NCI-H526 treated with DMSO at 0.1 percent for 48 hours (cell line): ENCODE measurements at regions not wholly inside any gene's neighbourhood (a gene's known extent, or its start where the extent isn't known, plus 50 kb on each side); places are given as distances from the start of the nearest gene placed in this dataset.

Experiments used
- DNase-seq: peaks from one replicate; lab custom pipeline; 2025; lab: John Stamatoyannopoulos, UW

DNA sequence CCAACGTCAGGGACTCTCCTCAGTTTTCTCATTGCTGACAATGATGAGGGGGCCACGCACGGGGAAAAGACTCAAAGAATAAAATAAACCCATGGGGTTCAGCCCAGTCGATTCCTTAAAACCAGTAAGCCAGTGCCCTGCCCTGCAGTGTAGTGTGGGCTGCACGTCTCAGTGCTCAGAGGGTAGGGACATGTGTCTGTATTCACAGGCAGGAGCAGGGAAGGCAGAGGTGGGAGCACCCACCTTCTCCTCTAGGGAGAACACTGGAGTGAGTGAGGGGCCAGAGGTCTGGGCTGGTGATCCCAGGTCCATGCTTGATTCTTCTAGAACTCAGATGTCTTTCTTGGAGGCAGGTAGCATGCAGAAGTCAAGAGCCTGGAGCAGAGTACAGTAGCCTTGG is 303.6 kb downstream of the MATN1 start:
- no peak for DNase-seq

DNA sequence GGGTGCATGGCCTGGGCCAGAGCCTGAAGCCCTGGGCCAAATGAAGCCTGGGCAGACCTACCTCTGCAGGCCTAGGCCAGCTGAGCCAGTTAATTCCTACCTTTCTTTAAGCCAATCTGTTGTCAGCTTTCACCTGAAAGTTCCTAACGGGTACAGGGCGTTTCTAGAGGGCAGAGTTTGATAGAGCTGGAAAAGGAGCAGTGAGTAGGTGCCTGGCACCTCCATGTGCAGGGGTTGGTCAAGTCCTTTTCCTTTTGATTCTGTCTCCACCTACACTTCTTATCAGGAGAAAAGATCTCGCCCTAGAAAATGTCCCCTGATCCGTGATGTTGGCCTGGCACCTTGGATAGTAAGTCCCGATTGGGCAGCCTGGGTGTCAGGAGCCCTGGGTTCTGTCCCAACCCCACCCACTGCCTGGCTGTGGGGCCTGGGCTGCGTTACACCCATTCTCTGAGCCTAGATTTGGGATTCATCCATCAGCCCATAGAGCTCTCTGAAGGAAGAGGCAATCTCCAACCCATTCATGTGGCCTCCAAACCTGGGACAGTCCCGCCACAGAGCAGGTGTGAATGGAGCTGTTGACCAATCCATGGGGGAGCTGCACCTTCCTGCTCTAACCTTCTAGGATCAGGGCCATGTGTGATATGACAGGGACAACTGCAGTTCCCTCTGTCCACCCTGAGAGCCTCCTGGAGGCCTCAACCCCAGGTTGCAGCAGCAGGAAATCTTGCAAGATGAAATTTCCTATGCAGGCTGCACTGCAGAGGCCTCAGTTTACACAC is 304.3 kb downstream of the MATN1 start:
- DNase-seq: no peak

DNA sequence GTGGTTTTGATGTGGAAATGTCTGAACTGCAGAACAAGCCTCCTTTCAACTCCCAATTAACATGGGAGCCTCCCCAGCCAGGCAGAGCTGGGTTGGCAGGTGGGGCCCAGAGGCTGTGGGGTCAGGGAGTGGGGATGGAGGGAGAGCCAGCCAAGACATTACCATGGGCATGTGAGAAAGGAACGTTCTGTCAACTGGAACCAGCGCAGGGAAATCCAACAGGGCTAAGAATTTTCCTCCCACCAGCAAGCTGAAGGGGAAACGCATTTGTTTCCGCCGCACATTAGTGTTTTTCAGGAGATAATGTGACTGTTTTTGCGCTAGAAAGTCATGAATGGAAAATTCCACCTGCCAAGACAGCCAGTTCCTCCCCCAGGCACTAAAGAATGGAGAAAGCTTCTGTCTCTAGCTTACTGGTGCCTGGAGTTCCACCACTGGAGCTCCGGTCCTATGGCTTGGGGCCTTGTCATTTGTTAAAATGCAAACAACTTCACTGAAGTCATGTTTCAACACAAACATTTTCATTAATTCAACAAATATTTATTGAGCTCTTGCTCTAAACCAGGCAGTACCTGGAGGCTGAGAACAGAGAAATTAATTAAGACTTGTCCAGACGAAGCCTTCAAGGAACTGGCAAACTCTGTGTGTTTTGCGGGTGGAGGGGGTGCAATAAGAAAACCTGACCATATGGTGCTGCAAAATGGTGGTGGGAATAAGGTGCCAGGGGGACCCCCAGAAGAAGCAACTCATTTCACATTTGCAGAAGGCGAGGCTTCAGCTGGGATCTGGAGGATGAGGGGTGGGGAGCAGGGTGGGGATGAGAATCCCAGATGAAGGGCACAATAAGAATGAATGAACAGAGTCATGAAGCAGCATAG is 305.1 kb downstream of the MATN1 start:
- DNase-seq: no peak

DNA sequence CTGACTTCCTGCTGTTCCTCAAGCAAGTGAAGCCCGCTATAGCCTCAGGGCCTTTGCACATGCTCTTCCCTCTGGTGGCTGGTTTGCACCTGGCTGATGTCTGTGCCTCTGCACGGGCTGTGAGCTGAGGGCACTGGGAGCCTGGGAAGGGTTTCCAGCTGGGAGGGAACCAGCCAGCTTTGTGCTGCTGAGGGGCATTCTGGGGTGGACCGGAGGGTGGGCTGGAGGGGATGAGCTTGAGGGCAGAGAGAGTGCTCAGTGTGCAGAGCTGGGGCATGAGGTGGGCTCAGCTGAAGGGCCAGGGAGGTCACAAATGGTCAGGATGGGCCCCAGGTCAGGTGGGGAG is 305.7 kb downstream of the MATN1 start:
- no peak for DNase-seq

DNA sequence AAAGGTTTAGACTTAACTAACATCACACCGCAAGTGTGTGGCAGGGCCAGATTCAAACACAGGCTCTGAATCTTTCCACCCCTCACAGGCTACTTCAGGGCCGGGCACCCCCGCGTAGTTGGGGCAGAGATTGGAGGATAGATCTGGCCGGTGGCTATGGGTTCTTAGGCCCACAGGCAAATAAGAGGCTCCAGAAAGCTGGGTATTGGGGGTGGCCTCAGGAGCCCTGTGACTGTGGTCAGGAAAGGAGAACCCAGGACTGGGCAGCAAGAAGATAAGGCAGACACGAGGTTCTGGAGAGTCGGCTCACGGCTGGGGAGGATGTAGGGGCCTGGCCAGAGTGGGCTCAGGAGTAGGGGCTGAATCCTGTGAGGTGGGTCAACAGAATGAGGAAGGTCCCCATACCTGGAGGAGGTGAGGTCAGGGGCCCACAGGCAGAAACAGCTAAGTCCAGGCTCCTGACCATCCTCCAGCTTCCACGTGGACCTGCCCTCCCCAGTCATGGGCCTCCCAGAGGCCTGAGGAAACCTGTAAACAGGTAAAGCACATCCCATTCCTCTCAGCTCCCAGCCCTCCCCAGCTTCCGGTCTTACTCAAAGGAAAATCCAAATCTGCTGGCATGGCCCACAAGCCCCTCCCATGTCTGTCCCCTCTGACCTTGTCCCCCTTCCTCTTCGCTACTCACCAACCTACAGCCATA is 306.2 kb downstream of the MATN1 start:
- no peak for DNase-seq

DNA sequence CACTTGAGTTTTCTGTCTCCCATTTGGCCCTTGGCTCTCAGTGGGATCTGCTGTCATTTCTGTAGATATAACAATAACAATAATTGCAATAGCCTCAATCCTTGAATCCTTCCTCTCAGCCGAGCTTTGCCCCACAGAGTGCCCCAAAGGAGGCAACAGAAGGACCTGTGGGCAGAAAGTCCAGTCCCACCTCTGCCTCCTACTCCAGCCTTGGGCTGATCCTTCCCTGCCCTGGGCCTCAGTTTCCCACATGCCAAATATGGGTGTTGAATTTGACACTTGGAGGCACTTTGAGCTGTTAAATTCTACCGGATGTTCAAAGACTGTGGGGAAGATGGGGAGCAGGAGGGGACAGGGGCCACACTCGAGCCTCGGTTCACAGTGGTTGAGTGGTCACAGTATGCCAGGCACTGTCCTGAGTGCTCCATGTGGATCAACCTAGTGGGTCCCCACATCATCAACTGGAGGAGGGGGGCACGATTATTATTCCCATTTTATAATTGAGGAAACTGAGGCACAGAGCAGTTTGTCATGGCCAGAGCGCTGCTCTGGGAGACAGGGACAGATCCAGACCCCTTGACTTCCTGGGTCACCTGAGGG is 307.1 kb downstream of the MATN1 start:
- no peak for DNase-seq

DNA sequence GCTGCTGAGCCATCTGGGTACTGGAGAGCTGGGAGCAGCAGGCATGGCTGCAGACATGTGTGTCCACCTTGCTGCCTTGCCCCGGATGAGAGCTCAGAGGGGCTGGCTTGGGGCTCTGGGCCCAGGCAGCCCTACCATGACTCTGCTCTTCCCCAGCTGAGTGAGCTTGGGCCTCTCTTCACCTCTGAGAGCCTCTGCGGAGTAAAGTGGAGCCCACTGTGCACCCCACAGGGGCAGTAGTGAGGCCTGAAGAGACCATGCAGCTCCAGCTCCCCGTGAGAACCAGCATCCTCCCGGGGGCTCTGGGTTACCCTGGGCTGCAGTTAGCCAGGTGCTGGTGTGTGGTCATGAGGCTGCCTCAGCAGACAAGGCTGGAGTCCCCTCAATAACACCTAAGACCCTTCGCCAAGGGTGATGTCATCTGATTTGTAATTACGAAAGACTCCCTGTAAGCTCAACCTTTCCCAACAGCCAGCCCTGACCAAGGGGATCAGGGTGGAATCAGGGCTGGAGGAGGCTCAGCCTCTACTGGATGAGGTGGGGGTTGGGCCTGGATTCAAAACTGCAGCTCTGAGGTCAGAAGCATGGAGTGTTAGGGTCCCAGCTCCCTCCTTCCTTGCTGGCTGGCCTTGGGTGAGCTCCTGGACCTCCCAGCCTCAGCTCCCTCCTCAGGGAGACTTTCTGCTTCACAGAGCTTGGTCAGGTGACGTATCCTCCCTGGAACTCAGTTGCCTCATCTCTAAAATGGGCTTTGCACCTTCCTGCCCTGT is 308.0 kb downstream of the MATN1 start:
- no peak for DNase-seq

DNA sequence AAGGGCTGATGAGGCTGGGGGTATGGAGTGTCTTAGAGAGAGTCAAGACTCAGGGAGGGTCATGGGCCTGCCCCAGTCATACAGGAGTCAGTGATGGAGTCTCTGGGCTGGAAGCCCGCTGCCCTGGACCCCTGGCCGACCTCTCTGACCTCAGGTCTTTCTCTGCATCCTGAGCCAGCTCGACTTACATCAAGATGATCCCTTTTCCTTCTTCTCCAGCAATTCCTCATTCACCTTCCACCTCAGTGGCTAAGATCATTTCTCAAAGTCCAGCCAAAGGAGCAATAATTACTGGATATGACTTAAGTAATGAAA is 308.6 kb downstream of the MATN1 start:
- no peak for DNase-seq

DNA sequence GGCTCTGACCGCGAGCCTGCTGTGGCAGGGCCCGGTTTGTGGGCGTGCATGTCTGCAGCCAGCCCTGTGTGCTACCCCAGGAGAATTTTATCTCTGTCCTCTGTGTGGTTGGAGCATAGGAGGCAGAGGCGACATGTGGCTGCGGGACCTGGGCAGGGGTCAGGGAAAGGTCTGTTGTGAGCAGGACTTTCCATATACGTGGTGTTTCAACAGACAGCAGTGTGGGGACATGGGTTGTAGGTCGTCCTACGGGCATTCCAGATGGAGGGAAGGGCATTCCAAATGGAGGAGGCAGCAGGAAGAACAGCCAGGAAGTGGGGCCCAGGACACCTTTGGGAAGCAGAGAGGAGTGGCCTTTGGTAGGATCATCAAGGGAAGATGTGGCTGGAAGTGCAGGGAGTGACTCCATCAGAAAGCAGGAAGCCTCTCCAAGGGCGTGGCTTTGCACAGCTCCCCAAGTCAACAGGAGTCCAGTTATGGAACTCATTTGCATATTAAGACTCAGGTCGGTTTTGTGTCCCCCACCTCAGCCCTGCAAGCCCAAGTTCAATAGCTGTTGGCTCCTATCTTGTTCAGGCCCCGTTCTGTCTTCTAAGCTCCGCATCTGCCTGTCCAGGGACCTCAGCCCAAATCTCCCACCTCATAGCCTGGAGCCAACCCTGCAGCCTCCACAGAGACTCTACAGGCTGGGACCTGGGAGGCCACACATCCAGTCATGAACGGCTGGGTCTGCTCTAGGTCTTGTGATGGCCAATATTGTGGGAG is 309.1 kb downstream of the MATN1 start:
- DNase-seq: no peak

DNA sequence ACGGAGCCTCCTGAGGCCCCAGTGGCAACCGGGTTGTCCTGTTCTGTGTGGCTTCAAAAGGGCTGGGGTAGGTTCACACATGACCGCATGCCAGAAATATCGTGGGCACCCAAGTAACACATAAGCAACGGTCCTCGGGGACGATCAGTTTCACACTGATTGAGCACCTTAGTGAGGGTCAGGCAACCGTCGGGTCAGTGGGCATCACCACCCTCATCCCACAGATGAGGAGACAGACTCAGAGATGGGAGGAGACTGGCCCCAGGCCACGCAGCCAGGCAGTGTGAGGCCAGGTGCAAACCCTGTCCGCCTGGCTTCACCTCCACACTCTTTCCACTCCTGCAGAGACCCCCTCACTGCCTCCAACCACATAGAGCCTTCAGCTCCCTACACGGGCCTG is 309.8 kb downstream of the MATN1 start:
- DNase-seq: no peak

DNA sequence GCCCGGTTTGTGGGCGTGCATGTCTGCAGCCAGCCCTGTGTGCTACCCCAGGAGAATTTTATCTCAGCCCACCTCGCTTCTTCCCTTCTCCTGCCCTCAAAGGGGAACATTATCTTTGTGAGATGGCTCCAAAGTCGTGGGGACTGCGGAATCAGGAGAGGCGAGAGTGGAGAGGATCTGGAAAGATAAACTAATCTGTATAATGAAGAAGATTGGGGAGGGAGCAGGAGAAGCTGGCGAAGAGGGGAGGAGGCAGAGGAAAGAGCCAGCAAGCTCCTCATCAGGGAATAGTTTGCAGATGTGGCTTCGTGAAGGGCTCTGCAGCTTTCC is 310.3 kb downstream of the MATN1 start:
- no peak for DNase-seq

DNA sequence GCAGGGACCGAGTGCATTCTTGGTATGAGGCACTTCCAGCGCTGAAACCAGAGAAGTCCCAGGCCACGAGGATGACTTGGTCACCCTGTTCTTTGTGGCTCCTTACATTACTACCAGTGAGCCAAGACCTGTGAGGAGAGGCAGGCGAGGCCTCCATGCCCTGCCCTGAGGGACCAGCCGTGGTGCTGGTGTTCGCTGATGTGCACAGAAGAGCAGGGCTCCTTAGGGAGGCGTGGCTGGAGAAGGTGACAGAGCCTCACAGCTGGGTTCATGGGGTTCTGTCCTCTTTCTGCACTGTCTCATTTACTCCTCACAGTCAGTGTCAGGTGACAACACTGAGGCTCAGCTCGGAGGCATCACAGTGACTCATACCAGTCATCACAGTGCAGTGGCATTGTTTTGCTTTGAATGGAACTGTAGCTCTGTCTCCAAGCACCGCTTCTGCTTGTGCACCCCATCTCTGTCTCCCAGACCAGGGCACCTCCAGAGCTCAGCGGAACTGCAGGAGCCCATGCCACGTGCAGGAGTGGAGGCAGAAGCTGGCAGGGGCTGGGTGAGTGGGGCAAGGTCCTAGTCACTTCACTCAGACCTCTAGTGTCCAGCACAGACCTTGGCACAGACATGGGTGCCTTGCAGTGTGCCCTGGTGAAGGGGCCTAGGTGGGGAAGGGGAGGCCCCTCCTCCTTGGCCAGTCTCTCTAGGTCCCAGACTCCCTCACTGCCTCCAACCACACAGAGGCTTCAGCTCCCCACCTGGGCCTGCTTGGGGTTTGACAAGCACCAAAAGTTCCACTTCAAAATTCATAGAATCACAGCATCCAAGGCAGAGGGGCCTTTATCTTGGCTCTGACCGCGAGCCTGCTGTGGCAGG is 310.9 kb downstream of the MATN1 start:
- no peak for DNase-seq

DNA sequence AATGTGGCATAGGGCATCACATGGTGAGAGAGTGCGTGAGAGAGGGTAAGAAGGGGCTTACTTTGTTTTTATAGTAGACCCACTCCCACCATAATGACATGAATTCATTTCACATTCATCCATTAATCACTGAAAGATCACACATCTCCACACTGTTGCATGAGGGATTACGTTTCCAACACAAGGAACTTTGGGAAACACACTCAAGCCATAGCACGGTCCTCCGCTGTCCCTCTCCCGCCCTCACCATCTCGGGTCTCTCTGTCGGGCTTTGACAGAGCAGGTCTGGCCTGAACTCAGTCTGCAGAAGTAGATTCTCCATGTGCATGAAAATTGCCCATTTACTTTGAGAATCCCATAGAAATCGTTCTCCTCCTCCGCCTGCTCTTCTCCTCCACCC is 312.2 kb downstream of the MATN1 start:
- DNase-seq: no peak

DNA sequence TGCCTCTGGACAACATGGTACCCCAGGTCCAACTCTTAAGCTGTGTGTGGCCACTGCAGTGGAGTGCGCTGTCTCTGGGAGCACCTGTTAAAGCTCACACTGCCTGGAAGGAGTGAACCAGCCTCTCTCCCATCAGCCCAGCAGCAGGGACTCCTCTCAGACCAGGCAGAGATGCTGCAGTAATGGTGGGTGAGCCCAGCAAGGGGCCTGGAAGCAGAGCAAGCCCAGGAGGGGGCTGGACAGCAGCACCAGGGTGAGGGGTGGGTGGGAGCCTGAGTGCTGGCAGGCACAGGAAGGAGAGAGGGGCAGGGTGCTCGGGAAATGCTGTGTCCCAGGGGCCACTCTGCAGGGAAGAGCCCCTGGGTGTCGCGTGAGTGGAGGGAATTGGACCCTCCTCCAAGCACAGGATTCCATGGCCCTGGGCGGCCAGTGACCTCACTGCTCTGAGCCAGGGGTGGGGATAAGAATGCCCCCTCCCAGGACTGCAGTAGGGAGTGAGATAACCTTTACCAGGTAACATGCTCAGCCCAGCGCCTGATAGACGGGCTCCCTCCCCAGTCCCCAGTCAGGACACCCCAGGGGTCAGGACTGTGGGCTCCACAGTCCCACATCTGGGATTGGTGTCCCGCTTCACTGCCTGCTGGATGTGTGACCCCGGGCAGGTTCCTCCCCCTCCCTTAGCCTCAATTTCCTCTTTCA is 313.1 kb downstream of the MATN1 start:
- no peak for DNase-seq

DNA sequence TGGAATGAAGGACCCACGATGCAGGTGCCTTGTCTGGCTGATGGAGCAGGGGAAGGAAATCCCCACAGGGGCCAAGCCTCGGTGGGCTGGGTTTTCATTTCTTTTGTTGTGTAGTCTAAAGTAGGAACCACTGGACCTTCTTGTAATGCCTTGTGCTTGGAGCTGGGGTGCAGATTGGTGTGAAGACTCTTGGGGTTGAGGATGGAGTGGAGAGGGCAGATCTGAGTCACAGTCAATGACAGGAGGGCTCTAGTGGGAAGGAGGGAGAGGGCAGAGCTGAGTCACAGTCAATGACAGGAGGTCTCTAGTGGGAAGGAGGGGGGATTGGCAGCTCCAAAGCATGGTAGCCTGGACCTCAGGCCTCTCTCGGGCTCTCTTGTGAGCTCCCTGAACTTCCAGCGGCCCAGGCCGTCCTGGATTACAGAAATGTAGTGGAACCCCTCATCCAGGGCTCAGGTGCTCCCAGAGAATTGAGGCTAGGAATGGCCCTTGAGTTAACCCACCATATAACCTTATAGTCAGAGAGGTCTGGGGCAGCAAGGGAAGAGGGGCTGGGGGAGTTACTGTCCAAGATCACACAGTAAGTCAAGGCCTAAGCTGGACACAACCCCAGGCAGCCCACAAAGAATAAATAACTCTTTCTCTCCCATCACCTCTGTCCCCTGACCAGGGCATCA is 313.8 kb downstream of the MATN1 start:
- no peak for DNase-seq

DNA sequence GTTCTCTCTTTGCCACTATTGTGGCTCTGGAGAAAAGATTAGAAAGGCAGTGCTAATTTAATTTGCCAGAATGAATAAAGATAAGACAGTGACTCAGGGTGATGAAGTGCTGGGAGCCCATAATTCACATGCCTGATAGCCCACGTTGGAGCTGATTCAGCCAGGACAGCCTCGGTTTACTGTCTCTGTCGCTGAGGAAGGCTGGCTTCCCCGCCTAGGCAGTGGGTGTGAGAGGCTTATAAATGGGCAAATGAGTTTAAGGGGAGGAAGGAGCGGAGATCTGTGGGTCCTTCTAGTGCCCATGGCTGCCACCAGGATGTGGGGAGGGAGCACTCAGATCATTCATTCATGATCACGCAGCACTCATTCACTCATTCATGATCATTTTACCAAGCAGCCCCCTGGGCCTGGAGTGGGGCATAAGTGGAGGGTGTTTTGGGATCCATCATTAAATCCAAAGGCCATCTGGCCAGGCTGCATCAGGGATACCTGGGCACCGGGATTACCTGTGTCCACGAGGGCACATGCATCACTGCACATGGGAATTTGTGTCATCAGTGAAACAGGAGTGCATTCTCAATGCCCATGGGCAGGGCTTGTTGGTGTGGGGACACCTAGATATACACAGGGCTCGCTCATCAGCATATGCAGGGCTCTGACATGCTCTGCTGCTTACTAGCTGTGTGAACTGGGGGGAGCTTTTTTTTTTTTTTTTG is 315.4 kb downstream of the MATN1 start:
- DNase-seq: no peak

DNA sequence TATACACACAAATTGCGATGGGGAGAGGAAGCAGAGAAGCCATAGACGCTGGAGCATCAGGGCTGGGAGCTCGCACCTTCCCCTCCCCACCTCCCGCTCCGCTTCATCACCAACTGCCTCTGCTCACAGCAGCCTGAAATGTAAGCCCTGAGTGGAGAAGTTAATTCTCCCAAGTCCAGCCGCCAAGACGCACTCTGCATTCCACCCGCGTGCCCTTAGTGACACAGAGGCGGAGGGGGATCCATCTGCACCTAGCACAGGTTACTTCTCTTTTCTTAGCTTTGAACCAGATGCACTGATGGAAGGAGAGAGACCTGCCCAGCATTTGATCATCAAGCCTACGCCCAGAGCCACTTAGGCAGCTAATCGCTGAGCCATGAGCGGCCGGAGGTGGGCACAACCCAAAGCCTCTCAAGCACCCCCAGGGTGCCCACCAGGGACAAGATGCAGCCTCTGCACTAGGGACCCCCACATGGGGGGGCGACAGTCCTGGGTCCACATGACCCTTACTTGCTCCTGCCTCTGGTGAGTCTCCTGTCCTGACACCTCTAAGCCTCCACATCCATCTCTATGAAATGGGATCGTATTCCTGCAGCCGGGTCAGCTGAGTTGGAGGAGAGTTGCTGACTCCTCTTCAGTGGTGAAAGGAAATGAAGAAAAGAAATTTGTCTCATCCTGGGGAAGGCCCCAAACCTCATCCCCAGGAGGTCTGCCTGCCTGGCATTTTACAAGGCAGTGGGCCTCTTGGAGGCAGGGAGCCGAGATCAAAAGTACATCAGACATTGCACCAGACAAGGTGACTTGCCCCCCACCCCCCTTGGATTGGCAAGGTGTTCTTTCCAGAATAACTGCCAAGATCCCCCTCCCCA is 316.2 kb downstream of the MATN1 start:
- DNase-seq: no peak
